Activated naive CD4-positive, alpha-beta T cell (primary cell): ENCODE measurements at regions not wholly inside any gene's neighbourhood (a gene's known extent, or its start where the extent isn't known, plus 50 kb on each side); places are given as distances from the start of the nearest gene placed in this dataset.
"Not testable (repeated sequence)": the region's sequence is repeated elsewhere in the genome, so short reads cannot be mapped to it uniquely, and the experiment has no call there.

Experiments
- DNase-seq, 4 experiments: peaks; one replicate each; lab custom pipeline; 2025; lab: John Stamatoyannopoulos, UW

DNA sequence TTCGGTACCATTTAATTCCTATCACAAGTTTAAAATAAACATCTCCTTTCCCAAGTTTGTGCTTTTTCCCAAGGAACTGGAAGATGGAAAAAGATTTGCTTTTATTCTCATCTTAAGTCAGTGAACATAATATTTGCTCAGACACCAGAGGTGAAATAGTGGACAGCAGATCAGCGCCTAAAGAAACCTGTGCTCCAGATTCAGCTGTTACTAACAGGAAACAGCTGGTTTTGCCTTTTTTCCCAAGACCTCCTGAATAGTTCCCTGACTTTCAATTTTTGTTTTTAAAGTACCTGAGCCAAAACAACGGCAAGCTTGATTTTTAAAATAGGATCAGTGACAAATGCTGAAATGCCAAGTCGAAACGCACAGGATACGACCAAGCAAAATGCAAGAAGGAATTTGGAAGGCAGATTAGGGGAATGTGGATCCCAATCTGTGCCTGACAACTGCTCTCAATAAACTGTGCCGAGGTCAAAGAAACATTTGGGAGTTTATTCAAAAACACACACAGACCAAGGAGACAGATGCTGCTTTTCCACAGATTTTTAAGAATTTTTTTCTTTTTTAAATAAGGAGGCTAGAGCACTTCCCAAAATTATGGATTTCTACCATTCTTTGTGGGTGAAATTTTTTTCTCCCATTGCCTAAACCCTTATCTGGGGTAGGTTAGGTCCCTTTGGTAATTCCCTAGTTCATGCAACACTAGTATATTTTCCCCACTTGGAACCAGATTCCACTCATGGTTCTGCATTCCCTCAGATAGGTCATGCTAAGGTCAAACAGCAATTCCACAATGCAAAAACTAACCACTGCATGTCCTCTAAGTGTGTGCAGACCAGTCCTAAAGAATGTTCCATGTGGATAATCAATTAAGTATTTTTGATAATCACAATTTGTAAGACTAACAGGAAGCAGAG lies 121.5 kb upstream of the PDE1A start:
- DNase-seq, result no peak

DNA sequence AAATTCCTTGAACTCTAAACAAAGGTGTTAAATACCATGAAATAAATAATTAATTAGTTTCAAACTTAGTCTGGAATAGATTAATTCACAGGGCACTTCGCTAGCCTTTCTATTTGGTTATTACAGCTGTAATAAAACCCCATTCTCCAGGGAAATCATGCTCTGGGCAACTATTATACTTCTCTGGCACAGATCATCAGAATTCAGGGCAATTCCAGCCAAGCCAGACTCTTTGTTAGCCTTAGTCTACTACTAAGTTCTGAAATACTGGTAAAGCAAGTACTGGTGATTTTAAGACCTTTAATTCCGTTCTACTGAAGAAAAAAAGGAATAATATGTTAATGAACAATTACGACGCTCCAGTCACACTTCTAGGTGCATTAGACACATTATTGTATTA lies 123.4 kb upstream of the PDE1A start:
- DNase-seq, result no peak

DNA sequence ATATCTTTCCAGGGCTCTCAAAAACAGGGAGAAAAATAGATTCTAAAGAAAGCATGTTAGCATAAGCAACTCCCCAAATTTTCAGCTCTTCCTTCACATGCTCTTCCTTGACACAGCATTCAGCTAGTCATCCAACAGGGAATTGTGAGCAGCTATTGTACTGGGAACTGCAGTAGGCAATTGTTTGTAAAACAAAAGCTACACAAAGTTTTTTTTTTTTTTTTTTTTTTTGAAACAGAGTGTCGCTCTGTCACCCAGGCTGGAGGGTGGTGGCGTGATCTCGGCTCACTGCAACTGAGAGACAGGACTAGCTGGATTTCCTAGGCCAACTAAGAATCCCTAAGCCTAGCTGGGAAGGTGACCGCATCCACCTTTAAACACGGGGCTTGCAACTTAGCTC lies 125.4 kb upstream of the PDE1A start:
- not testable (repeated sequence) for DNase-seq

DNA sequence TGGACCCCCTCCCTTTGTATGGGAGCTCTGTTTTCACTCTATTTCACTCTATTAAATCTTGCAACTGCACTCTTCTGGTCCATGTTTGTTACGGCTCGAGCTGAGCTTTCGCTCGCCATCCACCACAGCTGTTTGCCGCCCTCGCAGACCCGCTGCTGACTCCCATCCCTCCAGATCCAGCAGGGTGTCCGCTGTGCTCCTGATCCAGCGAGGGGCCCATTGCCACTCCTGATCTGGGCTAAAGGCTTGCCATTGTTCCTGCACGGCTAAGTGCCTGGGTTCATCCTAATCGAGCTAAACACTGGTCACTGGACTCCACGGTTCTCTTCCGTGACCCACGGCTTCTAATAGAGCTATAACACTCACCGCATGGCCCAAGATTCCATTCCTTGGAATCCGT lies 125.9 kb upstream of the PDE1A start:
- not testable (repeated sequence) for DNase-seq

DNA sequence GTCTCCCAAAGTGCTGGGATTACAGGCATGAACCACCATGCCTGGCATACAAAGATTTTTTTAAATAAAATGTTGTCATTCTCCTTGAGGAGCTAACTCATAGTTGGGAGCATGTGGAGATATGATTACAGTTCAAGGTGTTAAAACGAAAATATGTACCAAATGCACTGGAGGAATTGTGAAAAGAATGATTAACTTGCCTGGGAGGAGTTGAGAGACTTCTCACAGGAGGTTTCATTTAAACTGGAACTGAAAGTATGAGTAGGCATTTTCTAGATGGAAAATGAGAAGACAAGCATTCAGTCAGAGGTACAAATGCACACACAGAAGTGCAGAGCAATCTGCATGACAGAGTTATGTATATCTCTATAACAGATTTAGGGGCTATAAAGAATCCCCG lies 126.6 kb upstream of the PDE1A start:
- DNase-seq, result no peak

DNA sequence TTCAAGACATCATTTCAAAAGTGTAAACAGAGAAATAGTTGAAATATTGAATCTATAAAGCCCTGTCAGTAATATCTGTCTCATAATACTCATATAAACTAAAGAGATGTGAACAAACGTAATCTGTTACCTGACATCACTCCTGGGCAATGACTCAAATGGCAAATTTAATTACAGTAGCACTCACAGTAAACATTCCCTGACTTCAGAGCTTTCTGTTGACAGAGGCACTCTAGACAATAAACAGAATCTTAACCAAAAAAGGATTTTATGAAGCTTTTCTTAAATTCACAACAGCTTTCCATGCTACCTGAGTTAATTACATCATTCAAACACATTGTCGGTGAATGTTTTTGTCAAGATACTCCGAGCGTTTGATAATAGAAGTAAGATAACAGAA lies 128.1 kb upstream of the PDE1A start:
- no peak for DNase-seq

DNA sequence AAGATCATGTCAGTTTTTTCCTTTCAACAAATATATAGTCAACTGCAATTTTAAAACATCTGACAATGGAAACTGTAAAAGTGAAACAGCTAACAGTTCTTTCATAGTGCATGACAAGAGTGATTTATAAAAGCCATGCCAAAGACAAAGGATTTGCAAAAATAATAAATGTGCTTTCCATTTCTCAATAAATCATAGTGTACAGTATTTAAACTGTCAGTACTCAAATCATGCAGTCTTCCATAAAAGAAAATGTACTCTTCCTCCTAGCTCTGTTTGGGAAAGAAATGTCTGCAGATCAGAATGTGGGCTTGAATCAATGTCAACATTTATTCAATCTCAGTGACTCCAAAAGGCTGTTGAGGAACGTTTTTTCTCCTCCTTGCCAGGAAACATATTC lies 131.7 kb upstream of the PDE1A start:
- DNase-seq, result no peak

DNA sequence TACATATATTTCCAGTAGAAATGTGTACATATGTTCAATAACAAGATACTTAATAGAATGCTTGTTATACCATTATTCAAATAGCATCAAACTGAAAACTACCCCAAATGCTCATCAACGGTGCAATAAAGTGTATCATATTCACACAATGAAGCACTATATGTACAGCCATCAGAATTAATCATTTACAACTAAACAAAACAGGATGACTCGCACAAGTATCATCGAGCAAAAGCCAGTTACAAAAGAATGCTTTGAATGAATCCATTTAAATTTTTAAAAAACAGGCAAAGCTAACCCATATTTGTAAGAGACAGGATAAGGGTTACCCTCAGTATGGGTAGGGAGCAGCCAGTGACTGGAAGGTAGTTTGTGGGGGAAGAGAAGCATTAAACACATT lies 132.8 kb upstream of the PDE1A start:
- no peak for DNase-seq

DNA sequence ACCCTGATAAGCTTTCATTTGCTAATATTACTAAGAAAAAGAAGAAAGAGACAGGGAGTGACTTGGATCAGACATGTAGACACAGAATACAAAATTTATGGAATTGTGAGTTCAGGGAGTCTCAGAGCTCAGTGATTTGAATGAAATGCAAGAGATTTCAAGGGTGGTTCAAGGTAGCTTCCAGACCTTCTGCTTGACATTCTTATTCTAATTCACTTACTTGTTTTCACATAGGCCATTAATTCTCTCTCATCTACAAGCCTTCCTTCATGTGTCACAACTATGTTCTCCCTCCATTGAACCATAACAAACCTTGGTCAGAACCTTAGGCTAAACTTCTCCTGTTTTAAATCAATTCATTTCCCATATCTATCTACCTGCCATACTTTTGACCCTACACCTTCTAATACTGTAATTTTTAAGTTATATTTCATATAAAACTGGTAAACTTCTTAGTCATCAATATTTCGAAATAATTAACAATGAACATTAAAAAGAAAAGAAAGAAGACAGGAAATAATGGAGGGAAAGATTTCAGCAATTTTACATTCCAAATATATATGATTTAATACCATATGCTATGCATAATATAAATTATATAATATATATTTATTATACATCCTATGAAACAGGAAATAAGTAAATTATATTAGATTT lies 139.2 kb upstream of the PDE1A start:
- DNase-seq, result no peak

DNA sequence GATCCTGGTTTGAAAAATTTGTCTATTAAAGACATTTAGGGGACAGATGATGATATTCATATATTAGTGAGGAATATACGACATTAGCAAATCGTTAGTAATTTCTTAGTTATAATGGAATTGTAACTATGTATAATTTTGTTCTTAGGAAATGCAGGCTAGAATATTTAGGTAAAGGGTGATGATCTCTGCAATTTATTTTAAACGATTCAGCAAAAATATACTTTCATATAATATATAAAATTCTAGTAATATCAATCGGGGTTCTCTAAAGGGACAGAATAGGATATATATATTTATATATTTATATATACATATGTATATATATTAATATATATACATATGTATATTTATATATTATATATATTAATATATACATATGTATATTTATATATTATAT lies 142.5 kb upstream of the DNAJC10 start:
- DNase-seq, result no peak

DNA sequence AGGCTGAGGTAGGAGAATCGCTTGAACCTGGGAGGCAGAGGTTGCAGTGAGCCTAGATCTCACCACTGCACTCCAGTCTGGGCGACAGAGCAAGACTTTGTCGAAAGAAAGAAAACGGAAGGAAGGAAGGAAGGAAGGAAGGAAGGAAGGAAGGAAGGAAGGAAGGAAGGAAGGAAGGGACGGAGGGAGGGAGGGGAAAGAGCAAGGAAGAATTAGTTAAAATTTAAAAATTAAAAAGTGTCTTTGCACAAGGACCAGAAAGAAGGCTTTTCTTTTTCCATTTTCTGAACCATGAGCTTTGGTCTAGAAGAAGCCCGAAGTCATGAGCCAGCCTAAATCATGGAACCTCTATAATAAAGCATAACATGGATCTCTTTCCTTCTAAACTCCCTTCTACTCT lies 138.2 kb upstream of the DNAJC10 start:
- no peak for DNase-seq

DNA sequence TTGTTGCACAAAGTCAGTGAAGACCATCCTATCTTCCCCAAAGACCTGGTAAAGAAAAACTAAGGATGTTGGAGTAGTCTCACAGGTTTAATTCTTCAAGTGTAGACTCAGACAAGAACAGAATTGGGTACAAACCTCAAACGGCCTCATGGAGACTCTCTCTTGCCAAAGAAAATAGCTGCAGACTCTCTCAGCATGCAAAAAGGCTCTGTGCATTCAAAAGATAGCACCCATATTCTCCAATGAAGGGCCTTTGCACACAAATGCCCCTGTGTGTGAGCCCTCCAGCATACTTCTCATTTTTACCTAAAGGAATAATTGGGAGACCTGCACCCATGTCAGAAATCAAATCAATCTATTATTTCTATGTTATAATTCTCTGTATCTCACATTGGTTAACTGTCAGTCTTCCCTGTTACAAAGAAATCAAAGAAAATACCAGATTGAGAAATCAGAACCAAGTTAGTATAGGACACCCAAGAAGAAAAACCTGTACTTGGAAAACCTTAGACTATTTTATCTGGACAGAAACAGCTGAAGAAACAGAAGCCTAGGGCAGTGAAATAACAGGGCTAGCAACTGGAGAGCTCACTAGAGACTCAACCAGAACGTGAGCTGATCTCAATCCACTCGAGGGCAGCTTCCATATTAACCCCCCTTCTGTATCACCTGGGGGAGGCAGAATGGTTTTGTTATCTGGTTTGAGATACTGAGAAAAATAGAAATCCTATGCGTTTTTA lies 134.7 kb upstream of the DNAJC10 start:
- DNase-seq, result no peak

DNA sequence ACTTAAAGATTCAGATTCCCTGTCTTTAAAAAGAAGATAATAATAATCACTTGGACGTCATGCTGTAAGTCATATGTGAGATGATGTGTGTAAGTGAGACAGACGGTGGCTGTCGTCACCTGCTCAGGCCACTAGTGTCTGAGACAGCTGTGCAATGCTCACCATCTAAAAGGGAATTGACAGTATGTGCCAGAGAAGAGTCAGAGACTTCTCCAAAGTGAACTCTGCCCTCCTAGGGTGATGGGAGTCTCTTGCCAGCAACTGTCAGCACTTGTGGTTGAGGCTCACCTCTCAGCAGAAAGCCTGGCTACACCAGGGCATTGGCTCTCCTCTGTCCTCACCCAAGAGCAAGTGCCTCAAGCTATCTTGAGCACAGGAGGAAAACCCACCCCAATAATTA lies 131.6 kb upstream of the DNAJC10 start:
- DNase-seq, result no peak

DNA sequence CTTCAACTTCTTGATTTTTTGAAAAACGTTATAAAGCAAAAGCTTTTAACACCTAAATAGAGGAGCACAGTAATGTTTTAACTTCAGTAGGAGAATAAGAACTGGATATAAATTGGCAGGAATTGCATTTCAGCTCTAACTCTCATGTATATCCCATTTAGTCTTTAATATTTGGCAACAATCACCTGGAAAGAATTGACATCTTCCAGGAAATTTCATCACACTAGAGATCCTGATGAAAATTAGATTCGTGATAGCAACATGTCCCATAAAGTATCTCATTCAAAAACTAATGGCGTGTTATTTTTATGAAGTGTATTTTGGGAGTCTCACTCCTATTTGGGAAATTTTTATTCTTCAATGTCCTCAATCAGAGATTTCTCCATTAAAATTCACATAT lies 131.1 kb upstream of the DNAJC10 start:
- DNase-seq, result no peak

DNA sequence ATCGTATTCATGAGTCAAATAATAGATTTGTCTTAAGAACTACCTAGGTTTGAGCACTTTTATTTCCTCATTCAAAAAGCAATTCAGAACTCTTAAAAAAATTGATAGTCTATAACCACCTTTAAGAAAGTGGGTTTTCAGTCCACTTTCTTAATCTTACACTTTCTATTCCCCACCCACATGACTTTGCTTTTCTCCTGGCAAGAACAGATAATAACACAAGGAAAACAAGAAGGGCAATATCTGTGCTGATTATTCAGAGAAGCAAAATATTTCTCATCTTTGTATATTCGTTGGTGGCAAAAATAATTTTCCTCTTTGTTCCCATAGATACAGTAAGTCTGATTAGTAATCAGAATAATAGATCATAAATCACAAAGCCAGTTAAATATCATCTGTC lies 130.6 kb upstream of the DNAJC10 start:
- DNase-seq, result no peak

DNA sequence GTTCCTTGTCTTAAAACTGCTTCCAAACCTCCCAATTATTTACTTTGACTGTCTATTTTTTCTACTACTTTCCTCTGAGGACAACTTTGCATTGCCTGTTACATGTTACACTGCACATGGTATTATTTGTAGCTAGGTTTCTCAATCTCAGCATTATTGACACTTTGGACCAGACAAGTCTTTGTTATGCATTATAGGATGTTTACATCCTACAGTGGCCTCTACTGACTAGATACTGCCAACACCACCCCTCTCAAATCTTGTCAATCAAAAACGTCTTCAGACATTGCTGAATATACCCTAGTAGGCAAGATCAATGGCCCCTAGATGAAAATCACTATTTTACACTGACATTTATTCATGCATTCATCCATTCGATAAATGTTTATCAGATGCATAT lies 129.6 kb upstream of the DNAJC10 start:
- DNase-seq, result no peak

DNA sequence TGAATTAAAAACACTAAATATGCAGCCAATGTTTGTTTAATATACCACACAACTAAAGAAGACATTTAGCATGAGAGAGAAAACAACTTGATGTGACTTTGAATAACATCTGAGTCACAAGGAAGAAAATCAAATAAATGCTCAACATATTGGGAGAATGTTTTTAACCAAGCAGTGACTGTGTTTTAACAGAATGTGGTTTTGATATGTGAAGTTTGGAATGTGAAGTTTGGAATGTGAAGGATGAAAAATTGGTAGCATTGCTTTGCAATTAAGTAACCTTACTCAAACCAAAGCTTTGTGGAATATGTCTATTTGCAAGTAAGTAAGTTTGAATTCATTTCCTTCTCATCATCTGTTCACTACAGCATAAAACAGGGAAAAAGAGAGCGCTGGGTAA lies 128.2 kb upstream of the DNAJC10 start:
- no peak for DNase-seq

DNA sequence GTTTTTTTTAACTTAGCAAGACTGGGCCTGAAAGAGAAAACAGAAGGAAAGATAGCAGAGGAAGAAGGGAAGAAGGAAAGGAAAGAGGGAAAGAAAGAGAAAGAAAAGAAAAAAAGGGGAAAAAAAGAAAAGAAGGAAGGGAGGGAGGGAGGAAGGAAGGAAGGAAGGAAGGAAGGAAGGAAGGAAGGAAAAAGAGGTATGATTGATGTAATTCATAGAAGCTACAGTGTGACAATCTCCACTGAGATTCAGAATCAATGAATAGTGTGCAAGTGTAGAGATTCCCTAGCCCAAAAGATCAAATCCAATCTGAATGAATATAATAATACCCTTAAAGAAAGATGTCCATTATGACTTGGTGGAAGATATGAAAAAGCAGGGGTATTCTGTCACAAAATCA lies 126.9 kb upstream of the DNAJC10 start:
- no peak for DNase-seq

DNA sequence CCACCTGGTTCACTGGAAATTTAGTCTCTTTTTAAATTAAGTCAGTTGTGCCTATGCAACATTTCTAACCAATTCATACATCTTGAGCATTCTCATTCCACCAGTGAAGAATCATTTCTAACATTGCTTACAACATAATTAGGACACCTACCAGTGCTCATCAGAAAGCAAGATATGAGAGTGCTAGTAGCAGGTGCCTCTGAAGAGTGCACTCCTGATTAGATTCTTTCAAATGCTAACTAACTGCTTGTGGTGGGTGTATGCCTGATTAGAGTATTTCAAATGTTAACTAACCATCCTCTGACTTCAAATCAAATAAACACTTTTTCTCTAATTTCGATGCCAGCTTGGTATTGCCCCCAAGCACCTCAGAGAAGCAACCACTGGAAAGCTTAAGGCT lies 124.3 kb upstream of the DNAJC10 start:
- DNase-seq, result no peak

DNA sequence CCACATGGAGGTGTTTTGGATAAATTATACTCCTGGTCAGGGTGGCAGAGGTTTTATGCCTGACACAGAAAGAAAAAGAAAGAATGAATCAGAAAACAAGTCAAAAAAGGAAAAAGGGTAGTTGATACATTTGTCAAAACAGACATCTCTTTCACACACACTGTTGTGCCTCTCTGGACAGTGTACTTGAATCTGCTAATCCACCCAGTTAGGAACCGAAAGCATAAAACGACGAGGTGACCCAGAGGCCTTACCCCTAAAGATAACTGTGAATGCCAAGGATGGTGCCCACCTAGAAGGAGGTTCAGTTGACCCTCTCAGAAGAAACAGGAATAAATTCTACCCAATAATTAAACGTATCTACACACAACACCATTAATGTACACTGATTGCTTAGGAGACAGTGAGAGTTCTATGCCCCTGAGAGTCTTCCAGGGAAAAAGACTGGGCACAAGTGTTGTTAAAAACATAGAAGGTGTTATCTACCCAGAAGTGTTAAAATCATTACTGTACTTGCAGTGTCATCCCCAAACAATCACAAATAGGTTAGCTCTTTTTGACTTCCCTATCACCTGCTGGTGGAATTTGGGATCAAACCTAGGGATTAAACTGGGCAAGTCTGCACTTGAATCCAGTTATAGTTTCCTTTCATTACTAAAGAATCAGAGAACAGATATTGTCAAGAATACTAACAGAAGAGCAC lies 123.2 kb upstream of the DNAJC10 start:
- DNase-seq, result no peak

DNA sequence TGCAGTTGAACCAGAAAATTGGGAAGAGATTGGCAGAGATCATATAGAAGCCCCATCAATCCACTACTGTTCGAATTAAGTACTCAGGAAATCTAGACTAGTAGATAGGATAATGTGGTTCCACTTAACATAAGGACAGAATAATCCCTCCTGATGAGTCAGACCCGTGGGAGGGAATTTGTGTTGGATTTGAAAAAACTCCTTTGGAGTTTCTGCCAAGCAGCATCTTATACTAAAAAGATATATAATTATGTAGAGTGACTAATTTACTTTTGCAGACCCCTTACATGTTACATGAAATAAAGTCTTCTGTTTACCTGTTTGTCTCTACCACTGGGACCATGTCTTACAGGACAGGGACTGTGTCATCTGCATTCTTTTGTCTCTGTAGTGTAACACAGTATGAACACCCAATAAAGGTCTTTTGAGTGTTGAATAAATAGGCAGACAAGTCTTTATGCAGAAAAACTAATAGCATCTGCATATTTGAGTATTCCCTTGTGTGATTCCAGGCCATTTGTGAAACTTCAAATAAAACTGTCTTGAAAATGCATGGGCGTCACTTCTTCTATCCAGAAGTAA lies 122.6 kb upstream of the DNAJC10 start:
- no peak for DNase-seq

DNA sequence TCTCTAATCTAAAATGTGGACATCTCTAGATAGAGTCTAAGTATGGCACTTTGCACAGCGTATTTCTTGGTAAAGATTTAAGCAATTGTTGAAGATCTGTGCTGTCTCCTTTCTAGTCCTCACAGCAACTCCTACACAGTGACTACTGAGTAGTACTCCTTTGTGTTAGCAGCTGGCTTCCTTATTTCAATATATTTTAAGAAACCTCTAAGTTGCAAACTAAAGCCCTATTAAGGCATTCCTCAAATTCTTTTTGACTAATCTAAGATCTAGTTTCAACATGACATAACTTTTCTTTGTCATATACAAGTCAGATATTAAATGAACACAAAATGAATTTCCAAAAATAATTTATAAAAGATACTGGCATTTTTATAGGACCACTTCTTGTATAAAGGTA lies 121.8 kb upstream of the DNAJC10 start:
- no peak for DNase-seq
